CD14-positive monocyte (primary cell): ENCODE measurements at regions not wholly inside any gene's neighbourhood (a gene's known extent, or its start where the extent isn't known, plus 50 kb on each side); places are given as distances from the start of the nearest gene placed in this dataset.
A peak's percentile ranks its signal among the peaks of the same experiment; 100 is the strongest.

Source experiments
- DNase-seq, 3 donors: peaks; one replicate each; pipeline ENCODE4 v3.0.0-alpha.2; 2011 to 2022
- H2AFZ ChIP-seq: 2 replicates; pipeline ENCODE4 v1.6.0; 2012; ENCODE audit warnings: mild to moderate bottlenecking, low read depth, low read length, inconsistent platforms; ENCODE audit not compliant: insufficient read depth, poor library complexity, severe bottlenecking
- H3K27ac ChIP-seq, 2 donors: 1 replicate in 1 of 2; 2 replicates in 1 of 2; pipeline ENCODE4 v1.5.1; 2012 to 2013; ENCODE audit warnings: low read length in 2 of 2, control low read depth in 1 of 2, inconsistent platforms in 1 of 2, low read depth in 1 of 2, mild to moderate bottlenecking in 1 of 2
- H3K27me3 ChIP-seq, 2 donors: one replicate each; pipeline versions ENCODE4 v1.6.0 to v1.6.1; 2011 to 2013; ENCODE audit warnings: low read length in 2 of 2; ENCODE audit not compliant: control insufficient read depth in 2 of 2, insufficient read depth in 2 of 2
- H3K36me3 ChIP-seq, 2 donors: replicated peaks in 1 of 2; 1 replicate in 1 of 2; 2 replicates in 1 of 2; pipeline versions ENCODE4 v1.5.1 to v1.6.1; 2012 to 2013; ENCODE audit warnings: low read length in 2 of 2, control low read depth in 1 of 2, inconsistent platforms in 1 of 2, mild to moderate bottlenecking in 1 of 2; ENCODE audit not compliant: insufficient read depth in 2 of 2, control insufficient read depth in 1 of 2
- H3K4me1 ChIP-seq, 2 donors: 1 replicate in 1 of 2; 2 replicates in 1 of 2; pipeline versions ENCODE4 v1.5.1 to v1.6.1; 2012 to 2013; ENCODE audit warnings: low read length in 2 of 2, control low read depth in 1 of 2, inconsistent platforms in 1 of 2, mild to moderate bottlenecking in 1 of 2, moderate library complexity in 1 of 2; ENCODE audit not compliant: insufficient read depth in 2 of 2, control insufficient read depth in 1 of 2
- H3K4me2 ChIP-seq: replicated peaks from 2 replicates; pipeline ENCODE3; 2012; ENCODE audit warnings: low read length, moderate library complexity, mild to moderate bottlenecking; ENCODE audit not compliant: poor library complexity, severe bottlenecking; ENCODE audit errors: extremely low read depth
- H3K4me3 ChIP-seq, 3 experiments: fragments of 200-600 bp in 1 of 3; sonication (generic) in 1 of 3; replicated peaks in 1 of 3; 1 replicate in 2 of 3; 2 replicates in 1 of 3; pipeline ENCODE4 v1.5.1; 2011 to 2013; ENCODE audit warnings: low read length in 3 of 3, mild to moderate bottlenecking in 3 of 3, control low read depth in 2 of 3, low read depth in 2 of 3, inconsistent platforms in 1 of 3, moderate library complexity in 1 of 3
- H3K79me2 ChIP-seq: 2 replicates; pipeline ENCODE4 v1.6.0; 2012; ENCODE audit warnings: mild to moderate bottlenecking, control low read depth, inconsistent platforms, low read length, moderate library complexity; ENCODE audit not compliant: insufficient read depth
- H3K9ac ChIP-seq: 2 replicates; pipeline ENCODE4 v1.6.0; 2017; ENCODE audit warnings: low read length, mild to moderate bottlenecking; ENCODE audit not compliant: insufficient read depth, poor library complexity, severe bottlenecking
- H3K9me3 ChIP-seq, 2 donors: replicated peaks in 1 of 2; 1 replicate in 1 of 2; 2 replicates in 1 of 2; pipeline versions ENCODE4 v1.5.1 to v1.6.1; 2012 to 2013; ENCODE audit warnings: low read length in 2 of 2, control low read depth in 1 of 2; ENCODE audit not compliant: control insufficient read depth in 1 of 2, insufficient read depth in 1 of 2
- H4K20me1 ChIP-seq: 2 replicates; pipeline ENCODE4 v1.6.0; 2012; ENCODE audit warnings: mild to moderate bottlenecking, low read length, control low read depth, moderate library complexity; ENCODE audit not compliant: insufficient read depth
- H3K27ac Mint-ChIP-seq, 7 donors: one replicate each; pipeline ENCODE4 v1.8.0; 2020; ENCODE audit warnings: mild to moderate bottlenecking in 7 of 7, mixed read lengths in 7 of 7, moderate library complexity in 6 of 7, inconsistent platforms in 2 of 7
- H3K27me3 Mint-ChIP-seq, 3 donors: one replicate each; pipeline ENCODE4 v1.8.0; 2021 to 2022; ENCODE audit warnings: low read depth in 3 of 3, mild to moderate bottlenecking in 3 of 3, mixed read lengths in 3 of 3, moderate library complexity in 3 of 3, inconsistent platforms in 1 of 3
- H3K36me3 Mint-ChIP-seq, 2 donors: one replicate each; pipeline ENCODE4 v1.8.0; 2020; ENCODE audit warnings: mixed read lengths in 2 of 2, inconsistent platforms in 1 of 2, mild to moderate bottlenecking in 1 of 2
- H3K4me1 Mint-ChIP-seq: one replicate; pipeline ENCODE4 v1.8.0; 2020; ENCODE audit warnings: mild to moderate bottlenecking, mixed read lengths
- H3K4me3 Mint-ChIP-seq, 2 donors: one replicate each; pipeline ENCODE4 v1.8.0; 2020; ENCODE audit warnings: mild to moderate bottlenecking in 2 of 2, mixed read lengths in 2 of 2, moderate library complexity in 1 of 2
- H3K9me3 Mint-ChIP-seq, 7 donors: one replicate each; pipeline ENCODE4 v1.8.0; 2020 to 2022; ENCODE audit warnings: mixed read lengths in 7 of 7, mild to moderate bottlenecking in 6 of 7, moderate library complexity in 6 of 7, inconsistent platforms in 2 of 7
- CTCF ChIP-seq: fragments of 200-600 bp; IDR thresholded peaks from one replicate; pipeline ENCODE4 v1.8.0; 2022; ENCODE audit warnings: antibody characterized with exemption, mild to moderate bottlenecking
- WGBS: methylation state at CpG from one replicate; pipeline ENCODE4 v1.1.5; 2013; ENCODE audit warnings: missing lambda C conversion rate; ENCODE audit not compliant: insufficient coverage; 5-methylcytosine and 5-hydroxymethylcytosine counted together
- intact Hi-C, 2 donors: fragments of 100-400 bp; cut with micrococcal nuclease; formaldehyde crosslinking; loops; one replicate each; pipeline versions ENCODE4 v1.15.0 to v1.15.1; 2023

- DNase-seq, result no peak
- H3K9me3 Mint-ChIP-seq, result peaks cover 6 to 14% (median 9%) of the 10 kb centered on the region in 7 donors
- Histone ChIP-seq H3K27ac (no peak overlapping the region), H3K27me3 (no peaks in the 10 kb centered on the region), H3K4me2 (no peak overlapping the region), H3K9me3 (peaks cover 0 to 9% of the 10 kb centered on the region in 2 donors), H3K9ac (no peak overlapping the region), H3K4me1 (peaks cover 0 to 3% of the 10 kb centered on the region in 2 donors), H2AFZ (no peak overlapping the region), H3K4me3 (no peak overlapping the region), H3K36me3 (no peaks in the 10 kb centered on the region), H4K20me1 (no peaks in the 10 kb centered on the region), H3K79me2 (no peaks in the 10 kb centered on the region)
- peaks cover 0 to 5% (median 2%) of the 10 kb centered on the region in 3 donors for H3K27me3 Mint-ChIP-seq
- peak overlapping the region in 1 of 2 donors; percentile 39 for H3K4me3 Mint-ChIP-seq
- intact Hi-C loops, result no loop called here
- H3K4me1 Mint-ChIP-seq, result peaks cover 7% of the 10 kb centered on the region
- no peaks in the 10 kb centered on the region for H3K36me3 Mint-ChIP-seq
- no peak overlapping the region for H3K27ac Mint-ChIP-seq
- no peak for TF ChIP-seq CTCF
- 38% methylated on average over 8 of the region's 12 CpGs for WGBS
Measured at GRCh38 chr9:81508476-81508875, 180.9 kb downstream of the TLE1 start.

- no peaks in the 10 kb centered on the region for H3K4me1 Mint-ChIP-seq
- H3K4me3 ChIP-seq, result no peak overlapping the region
- H3K4me3 Mint-ChIP-seq, result no peak overlapping the region
- no peaks in the 10 kb centered on the region for H3K27me3 ChIP-seq
- no peak overlapping the region for H2AFZ ChIP-seq
- no peaks in the 10 kb centered on the region for H3K79me2 ChIP-seq
- peaks cover 6 to 14% (median 9%) of the 10 kb centered on the region in 7 donors for H3K9me3 Mint-ChIP-seq
- no peaks in the 10 kb centered on the region for H3K36me3 Mint-ChIP-seq
- H3K27ac ChIP-seq, result no peak overlapping the region
- no peak for DNase-seq
- intact Hi-C loops, result no loop called here
- H3K27me3 Mint-ChIP-seq, result peaks cover 0 to 5% (median 2%) of the 10 kb centered on the region in 3 donors
- no peak for TF ChIP-seq CTCF
- H3K36me3 ChIP-seq, result no peaks in the 10 kb centered on the region
- no peak overlapping the region for H3K27ac Mint-ChIP-seq
- H4K20me1 ChIP-seq, result no peaks in the 10 kb centered on the region
- H3K9ac ChIP-seq, result no peak overlapping the region
- peaks cover 0 to 3% of the 10 kb centered on the region in 2 donors for H3K4me1 ChIP-seq
- 97% methylated on average over 25 of the region's 32 CpGs for WGBS
- H3K4me2 ChIP-seq, result no peak overlapping the region
- peaks cover 0 to 9% of the 10 kb centered on the region in 2 donors for H3K9me3 ChIP-seq
Measured at GRCh38 chr9:81506941-81507864, 182.1 kb downstream of the TLE1 start.
